ENCODE measurements at regions not wholly inside any gene's neighbourhood (a gene's known extent, or its start where the extent isn't known, plus 50 kb on each side); places are given as distances from the start of the nearest gene placed in this dataset.

DNA sequence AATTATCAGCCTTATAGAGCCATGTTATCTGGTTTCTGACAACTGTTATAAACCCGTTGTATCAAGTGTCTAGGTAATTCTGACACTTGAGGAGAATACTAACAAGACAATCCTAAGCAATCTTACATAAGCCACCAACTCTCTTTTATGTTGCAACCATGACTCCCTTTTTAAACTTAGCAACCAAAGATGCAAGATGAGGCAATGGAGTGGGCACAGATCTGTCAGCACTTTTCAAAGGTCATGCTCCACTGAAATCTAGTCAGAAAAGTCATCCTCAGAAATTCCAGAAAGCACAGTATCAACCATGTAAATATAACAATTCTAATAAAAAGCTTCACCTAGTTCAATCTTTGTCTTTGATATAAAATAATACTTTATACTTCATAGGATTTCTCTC, 77.0 kb upstream of the SEMA3A start:
- TF ChIP-seq MAZ (IDR thresholded peaks at IDR 0.05; ENCODE audit: borderline replicate concordance, low read depth, low read length): no peak
- TF ChIP-seq, protein P1, sequence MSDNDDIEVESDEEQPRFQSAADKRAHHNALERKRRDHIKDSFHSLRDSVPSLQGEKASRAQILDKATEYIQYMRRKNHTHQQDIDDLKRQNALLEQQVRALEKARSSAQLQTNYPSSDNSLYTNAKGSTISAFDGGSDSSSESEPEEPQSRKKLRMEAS (IDR thresholded peaks at IDR 0.05): no peak
- TF ChIP-seq, protein P2, sequence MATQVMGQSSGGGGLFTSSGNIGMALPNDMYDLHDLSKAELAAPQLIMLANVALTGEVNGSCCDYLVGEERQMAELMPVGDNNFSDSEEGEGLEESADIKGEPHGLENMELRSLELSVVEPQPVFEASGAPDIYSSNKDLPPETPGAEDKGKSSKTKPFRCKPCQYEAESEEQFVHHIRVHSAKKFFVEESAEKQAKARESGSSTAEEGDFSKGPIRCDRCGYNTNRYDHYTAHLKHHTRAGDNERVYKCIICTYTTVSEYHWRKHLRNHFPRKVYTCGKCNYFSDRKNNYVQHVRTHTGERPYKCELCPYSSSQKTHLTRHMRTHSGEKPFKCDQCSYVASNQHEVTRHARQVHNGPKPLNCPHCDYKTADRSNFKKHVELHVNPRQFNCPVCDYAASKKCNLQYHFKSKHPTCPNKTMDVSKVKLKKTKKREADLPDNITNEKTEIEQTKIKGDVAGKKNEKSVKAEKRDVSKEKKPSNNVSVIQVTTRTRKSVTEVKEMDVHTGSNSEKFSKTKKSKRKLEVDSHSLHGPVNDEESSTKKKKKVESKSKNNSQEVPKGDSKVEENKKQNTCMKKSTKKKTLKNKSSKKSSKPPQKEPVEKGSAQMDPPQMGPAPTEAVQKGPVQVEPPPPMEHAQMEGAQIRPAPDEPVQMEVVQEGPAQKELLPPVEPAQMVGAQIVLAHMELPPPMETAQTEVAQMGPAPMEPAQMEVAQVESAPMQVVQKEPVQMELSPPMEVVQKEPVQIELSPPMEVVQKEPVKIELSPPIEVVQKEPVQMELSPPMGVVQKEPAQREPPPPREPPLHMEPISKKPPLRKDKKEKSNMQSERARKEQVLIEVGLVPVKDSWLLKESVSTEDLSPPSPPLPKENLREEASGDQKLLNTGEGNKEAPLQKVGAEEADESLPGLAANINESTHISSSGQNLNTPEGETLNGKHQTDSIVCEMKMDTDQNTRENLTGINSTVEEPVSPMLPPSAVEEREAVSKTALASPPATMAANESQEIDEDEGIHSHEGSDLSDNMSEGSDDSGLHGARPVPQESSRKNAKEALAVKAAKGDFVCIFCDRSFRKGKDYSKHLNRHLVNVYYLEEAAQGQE (IDR thresholded peaks at IDR 0.05): no peak
- no peak for TF ChIP-seq POLR2AphosphoS2 (conservative IDR thresholded peaks at IDR 0.05; ENCODE audit: low read length)
- TF ChIP-seq MYC (IDR thresholded peaks at IDR 0.05; ENCODE audit: borderline replicate concordance, low read length): no peak
- TF ChIP-seq, protein P3, sequence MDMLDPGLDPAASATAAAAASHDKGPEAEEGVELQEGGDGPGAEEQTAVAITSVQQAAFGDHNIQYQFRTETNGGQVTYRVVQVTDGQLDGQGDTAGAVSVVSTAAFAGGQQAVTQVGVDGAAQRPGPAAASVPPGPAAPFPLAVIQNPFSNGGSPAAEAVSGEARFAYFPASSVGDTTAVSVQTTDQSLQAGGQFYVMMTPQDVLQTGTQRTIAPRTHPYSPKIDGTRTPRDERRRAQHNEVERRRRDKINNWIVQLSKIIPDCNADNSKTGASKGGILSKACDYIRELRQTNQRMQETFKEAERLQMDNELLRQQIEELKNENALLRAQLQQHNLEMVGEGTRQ (IDR thresholded peaks at IDR 0.05): no peak
- TF ChIP-seq, protein P4, sequence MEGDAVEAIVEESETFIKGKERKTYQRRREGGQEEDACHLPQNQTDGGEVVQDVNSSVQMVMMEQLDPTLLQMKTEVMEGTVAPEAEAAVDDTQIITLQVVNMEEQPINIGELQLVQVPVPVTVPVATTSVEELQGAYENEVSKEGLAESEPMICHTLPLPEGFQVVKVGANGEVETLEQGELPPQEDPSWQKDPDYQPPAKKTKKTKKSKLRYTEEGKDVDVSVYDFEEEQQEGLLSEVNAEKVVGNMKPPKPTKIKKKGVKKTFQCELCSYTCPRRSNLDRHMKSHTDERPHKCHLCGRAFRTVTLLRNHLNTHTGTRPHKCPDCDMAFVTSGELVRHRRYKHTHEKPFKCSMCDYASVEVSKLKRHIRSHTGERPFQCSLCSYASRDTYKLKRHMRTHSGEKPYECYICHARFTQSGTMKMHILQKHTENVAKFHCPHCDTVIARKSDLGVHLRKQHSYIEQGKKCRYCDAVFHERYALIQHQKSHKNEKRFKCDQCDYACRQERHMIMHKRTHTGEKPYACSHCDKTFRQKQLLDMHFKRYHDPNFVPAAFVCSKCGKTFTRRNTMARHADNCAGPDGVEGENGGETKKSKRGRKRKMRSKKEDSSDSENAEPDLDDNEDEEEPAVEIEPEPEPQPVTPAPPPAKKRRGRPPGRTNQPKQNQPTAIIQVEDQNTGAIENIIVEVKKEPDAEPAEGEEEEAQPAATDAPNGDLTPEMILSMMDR (IDR thresholded peaks at IDR 0.05): no peak
- TF ChIP-seq, protein P5, sequence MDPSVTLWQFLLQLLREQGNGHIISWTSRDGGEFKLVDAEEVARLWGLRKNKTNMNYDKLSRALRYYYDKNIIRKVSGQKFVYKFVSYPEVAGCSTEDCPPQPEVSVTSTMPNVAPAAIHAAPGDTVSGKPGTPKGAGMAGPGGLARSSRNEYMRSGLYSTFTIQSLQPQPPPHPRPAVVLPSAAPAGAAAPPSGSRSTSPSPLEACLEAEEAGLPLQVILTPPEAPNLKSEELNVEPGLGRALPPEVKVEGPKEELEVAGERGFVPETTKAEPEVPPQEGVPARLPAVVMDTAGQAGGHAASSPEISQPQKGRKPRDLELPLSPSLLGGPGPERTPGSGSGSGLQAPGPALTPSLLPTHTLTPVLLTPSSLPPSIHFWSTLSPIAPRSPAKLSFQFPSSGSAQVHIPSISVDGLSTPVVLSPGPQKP (IDR thresholded peaks at IDR 0.05; ENCODE audit: low read depth, low read length): no peak
- no peak for TF ChIP-seq POLR2A (IDR thresholded peaks at IDR 0.05; ENCODE audit: low read length)
